NCI-H460 (cell line): ENCODE measurements at regions not wholly inside any gene's neighbourhood (a gene's known extent, or its start where the extent isn't known, plus 50 kb on each side); places are given as distances from the start of the nearest gene placed in this dataset.

ENCODE experiments used
- DNase-seq: peaks from one replicate; pipeline ENCODE4 v3.0.0-alpha.2; 2016; ENCODE audit warnings: low read depth; ENCODE audit errors: extremely low read depth

DNA sequence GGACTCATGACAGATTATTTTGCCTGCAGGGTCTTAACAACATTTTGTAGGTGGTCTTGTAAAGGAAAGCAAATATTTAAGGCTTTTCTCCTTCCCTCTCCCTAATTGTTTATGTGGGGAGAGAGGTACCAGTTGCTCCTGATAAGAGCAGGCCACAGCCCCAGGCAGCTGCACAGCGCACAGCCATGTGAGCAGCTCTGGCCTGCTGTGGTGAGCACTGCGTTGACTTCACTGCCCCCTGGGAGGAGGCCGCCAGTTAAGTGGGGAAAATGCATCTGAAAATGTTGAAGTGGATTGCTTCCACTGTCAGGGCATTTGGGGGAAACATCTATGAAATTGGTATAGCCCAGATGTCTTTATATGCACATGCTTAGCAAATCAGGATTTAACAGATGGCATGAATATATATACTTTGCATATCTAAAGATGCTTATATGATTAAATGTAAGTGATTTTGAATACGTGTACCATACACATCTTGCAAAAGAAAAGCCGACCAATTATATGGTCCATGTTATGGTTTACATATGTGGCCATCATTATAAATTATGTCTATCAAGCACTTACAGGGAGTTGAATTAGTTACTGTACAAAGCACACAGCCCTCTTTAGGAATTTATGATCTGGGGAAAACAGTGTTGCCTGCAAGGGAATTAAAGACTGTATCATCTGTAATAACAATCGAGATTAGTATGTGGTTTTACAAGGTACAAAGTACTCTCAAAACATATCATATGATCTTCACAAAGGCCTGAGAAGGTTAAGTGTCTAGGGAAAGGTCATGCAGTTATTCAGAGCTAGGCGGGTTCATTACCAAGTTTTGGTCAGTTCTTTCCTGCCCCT, 132.1 kb downstream of the RHOU start:
- DNase-seq = no peak

DNA sequence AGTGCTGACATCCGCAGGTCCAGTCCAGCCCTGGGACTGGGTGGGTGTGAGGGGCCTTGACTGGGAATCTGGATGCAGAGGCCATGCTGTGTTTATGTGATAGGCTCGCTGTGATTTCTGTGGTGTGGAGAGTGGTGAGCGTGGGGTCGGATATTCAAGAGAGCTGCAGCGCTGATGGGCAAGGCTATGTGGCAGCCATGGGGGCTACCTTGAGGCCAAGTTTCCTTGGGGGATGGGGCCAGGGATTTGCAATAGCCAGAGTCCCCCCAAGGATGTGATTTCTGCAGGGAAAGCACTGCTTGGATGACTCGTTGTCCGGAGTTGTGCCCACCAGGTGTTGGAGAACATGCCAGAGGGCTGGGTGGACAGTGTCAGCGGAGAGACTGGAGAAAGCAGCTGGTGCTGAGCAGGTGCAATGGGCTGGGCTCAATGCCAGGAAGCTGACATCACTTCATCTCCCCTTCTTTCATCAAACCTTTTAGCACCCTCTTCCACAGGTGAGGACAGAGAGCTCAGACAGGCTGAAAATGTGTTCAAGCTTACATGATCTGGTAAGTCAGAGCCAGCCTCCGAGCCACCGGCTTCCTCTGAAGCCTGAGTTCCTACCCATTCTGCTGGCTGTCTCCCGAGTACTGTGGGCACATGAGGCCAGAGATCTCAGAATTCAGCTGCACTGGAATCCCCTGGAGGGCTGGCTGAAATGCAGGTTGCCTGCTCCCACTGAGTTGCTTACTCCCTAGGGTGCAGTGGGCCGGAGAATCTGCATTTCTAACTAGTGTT, 132.9 kb downstream of the RHOU start:
- no peak for DNase-seq

DNA sequence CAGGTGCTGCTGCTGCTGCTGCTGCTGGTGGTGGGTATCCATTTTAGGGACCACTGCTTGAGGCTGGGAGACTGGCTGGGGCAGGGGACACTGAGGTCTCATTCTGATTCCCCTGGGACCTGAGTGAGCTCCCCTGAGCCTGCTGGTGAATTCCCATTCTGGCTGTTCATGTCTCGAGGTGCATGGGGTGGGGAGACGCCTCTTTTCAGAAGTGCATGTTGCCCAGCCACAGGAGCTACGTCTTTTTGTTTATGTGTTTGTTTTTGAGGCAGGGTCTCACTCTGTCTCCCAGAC, 133.4 kb downstream of the RHOU start:
- no peak for DNase-seq

DNA sequence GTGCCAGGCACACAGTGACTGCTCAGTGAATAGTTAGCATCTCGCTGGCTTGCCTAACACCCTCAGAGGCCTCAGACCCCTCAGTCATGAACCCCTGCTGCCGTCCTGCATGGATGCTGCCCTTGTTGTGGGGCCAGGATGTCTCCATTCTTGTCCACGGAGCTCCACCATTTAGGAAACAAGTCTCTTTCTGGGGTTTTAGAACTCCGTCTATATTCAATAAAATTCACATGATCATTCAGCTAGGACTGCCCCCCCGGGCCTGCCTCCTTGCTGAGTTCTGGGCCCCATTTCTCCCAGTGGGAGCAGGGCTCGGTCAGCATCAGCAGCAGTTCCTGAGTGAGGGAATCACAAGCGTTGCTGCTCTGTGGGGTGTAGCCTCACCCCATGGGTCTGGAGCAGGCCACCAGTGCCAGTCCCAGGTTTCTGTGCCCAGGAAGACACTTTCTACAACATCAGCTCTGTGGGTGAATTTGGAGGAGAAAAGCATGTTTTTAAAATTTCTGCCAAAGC, 134.1 kb downstream of the RHOU start:
- no peak for DNase-seq

DNA sequence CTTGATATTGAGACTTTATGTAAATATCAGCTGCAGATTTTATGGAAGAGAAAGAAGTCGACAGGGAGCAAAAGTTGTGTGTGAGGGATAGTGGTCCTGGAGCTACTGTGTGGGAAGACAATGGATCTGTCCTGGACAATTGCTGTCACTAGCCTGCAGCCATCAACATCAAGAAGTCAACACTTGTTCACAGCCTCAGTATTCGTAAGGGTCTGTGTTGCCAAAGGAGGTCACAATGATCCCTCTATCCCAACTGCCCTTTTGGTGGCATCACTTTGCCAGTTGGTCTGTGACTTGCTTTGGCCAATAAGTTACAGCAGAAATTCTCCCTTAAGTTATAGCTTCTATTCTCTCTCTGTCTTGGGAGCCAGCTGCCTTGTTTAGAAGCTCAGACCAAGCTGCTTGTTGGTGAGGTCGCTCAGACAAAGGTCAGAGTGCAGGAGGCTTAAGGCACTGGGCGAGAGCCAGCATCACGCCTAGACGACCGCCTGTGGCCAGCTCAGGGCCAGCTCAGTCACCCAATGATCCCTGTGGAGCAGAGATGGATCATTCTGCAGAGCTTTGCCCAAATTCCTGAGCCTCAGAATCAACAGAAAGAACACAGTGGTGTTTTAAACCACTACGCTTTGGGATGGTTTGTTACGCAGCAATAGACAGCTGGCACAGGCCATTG, 134.9 kb downstream of the RHOU start:
- DNase-seq = no peak

DNA sequence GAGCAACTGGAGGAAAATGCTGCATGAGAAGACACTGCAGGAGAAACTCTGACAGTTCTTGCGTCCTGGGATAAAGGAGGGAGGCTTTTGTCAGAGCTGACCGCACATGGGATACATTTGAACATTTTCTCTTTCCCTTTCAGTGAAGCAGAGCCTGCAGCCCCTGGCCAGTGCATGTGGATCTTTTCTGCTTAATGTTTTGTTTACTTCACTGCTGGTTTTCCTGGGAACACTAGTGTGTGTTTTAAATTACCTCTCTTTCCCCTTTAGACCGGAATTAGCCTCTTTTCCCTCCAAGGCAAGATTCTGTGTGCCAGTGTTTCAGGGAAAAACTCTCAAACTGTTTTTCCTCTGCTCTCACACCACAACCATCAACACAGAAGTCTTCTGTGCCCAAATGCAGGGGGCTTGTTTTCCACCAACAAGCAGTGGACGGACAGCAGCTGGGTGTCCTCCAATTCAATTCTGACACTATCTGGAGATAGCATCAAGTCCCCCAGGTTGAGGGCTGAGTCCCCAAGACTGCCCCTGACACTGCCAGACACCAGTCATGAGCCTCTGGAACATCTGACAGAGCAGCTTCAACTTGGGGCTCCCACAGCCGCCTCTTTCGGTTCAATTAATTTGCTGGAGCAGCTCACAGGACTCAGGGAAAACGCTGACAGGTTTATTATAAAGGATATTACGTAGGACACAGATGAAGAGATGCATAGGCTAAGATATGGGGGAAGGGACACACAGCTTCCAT, 136.2 kb downstream of the RHOU start:
- DNase-seq = no peak

DNA sequence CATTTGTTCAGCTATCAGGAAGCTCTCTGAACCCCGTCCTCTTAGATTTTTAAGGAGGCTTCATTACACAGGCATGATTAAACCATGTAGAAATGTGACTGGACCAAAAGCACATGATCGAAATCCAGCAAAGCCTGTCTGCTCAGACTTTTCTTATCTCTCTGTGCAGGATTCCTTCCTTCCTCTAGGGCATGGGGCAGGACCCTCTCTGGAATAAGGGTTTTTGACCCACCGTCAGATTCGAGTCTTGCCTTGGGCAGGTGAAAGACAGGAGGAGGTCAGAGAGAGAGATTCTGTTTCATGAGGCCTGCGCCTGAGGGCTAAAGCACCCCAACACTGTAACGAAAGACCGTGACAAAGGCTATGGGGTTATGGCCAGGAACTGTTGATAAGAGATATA, 136.8 kb downstream of the RHOU start:
- DNase-seq = no peak

DNA sequence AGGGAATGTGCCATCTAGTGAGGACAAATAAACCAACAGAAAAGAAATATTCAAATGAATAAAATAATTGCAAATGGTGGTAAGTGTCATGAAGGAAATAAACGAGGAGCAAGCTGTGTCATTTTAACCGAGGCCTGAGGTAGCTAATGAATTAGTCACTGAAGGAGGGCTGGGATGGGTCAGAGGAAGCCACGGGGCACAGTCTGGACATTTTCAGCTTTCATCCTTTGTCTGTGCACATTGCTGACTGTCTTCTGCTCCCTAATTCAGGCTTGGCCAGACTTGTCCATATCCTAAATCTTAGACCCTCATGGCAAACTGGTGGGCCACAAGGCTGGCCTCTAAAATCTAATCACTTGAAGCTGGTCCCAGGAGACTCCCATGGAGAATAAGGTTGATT, 138.4 kb downstream of the RHOU start:
- no peak for DNase-seq

DNA sequence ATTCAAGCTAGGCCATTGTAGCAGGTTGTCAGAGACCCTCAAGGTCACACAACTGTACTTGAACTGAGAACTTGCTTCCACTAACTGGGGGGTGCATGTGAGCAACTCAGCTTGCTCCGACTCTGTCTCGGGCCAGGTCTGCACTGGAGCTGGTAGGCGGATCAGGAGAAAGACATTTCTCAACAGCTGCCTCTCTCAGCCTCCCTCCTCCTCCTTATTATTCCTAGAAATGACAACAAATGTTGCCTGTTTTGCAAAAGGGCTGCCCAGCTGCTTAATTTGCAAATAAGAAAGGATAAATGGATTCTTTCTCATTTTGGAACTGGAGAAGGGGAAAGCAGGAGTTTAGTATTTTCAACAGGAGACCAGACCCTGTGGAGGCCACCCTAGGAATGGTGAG, 140.5 kb downstream of the RHOU start:
- no peak for DNase-seq

DNA sequence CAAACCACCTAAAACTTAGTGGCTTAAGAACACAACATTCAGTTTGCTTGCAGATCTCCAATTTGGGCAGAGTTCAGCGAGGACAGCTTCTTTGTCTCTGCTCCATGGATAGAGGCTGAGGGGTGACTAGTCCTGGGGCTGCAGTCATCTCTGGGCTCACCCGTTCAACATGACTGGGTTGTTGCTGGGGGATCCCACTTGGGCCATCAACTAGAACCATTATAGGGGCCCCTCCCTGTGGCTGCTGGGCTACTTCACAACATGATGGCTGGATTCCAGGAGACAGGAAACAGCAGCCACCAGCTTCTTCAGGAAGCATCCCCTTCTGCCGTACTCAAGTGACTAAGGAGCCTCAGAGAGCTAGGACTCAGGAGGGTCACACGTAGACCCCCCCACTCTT, 140.9 kb downstream of the RHOU start:
- no peak for DNase-seq

DNA sequence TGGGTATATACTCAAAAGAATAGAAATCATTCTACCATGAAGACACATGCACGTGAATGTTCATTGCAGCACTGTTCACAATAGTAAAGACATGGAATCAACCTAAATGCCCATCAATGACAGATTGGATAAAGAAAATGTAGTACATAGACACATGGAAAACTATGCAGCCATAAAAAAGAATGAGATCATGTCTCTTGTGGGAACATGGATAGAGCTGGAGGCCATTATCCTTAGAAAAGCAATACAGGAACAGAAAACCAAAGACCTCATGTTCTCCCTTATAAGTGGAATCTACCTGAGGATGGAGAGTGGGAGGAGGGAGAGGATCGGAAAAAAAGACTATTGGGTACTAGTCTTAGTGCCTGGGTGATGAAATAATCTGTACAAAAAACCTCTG, 143.9 kb downstream of the RHOU start:
- DNase-seq = no peak

DNA sequence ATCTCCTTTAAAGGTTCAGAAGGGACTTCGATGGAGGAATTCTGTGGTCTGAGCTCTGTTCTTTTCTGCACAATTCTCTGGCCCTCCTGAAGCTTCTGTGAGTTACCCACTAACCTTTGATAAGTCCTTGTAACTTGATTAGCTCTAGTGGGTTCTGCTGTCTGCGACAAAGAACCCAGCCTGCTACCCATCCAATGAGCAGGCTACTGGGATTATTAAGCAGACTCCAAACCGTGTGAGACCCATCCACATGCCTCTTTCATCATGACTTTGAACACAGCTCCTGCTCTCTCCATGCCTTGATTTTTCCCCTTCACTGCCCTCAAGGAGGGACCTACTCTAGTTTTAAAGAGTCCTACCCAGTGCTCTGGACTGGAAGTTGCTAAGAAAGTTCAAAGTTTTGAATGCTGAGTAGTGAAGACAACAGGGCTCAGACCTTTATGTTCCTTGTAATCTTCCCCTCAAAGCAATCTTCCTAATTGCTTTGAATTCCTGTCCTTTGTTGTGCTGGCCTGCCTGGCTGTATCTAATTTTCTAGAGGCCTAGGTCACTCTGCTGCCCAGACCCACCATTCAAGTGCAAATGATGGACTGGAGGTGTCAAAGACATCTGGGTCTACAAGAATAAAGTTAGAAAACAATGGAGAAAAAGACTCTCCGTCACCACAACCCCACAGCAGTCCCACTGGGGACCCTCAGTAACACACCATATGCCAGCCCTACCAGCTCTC, 146.9 kb downstream of the RHOU start:
- DNase-seq = no peak

DNA sequence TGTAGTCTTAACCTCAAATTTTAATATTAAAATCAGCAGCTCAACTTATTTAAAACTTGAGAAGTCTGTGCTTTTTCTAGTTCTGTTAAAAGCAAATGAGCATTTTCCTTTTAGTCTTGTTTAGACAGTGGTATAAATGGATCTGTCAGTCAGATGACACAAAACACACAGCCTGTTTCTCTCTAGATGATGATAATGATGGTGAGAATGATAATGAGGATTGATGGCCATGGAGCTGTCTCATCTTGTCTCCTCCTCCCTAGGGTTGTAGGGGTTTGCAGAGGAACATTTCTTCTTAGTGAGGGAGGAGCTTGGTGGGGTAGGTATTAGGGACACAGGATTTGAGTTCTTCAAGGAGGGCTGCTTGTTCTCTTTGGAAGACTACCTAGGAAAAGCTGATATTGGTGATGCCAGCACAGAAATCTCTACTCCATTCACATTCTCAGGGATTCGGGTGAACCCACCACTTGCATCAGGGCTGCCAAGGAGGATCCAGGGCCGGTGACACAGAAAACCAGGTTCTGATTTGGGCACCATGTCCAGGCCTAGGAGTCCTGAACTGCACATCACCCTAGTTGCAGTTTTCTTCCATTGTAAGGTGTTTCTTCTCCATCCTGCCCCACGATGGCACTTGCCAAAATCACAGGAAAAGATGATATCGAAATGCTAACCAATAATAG, 147.6 kb downstream of the RHOU start:
- no peak for DNase-seq

DNA sequence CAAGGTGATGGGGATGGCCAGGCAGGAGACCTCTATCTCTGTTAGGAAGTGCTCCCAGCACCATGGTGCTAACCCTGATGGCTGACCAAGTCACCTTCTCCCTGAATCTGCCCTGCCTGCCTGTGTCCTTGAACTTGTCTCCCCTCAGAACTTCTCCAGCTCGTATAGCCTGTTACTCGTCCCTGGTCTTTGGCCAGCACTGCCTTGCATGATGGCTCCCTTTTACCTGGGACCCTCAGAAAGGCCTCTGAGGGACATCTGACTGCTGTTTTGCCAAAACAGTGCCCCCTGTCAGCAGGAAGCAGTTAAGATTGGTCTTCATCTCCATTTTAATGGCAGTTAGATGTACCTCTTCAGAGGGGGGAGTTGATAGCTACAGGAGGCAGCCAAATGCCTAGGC, 148.3 kb downstream of the RHOU start:
- DNase-seq = no peak

DNA sequence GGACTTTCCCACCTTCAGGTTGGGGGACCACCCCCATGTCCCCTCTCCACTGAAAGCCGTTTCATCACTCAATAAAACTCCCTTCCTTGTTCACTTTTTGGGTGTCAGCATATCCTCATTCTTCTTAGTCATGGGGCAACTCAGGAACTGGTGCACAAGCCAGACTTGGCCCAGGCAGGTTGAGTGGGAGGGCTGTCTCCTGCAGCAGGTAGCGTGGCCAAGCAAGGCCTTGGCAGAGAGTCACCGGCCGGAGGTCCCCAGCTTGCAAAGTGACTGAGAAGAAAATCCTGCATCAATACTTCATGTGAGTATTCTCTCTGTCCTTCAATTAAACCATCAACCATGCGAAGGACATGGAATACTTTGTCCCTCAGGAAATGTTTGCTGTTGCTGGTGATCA, 148.9 kb downstream of the RHOU start:
- DNase-seq = no peak

DNA sequence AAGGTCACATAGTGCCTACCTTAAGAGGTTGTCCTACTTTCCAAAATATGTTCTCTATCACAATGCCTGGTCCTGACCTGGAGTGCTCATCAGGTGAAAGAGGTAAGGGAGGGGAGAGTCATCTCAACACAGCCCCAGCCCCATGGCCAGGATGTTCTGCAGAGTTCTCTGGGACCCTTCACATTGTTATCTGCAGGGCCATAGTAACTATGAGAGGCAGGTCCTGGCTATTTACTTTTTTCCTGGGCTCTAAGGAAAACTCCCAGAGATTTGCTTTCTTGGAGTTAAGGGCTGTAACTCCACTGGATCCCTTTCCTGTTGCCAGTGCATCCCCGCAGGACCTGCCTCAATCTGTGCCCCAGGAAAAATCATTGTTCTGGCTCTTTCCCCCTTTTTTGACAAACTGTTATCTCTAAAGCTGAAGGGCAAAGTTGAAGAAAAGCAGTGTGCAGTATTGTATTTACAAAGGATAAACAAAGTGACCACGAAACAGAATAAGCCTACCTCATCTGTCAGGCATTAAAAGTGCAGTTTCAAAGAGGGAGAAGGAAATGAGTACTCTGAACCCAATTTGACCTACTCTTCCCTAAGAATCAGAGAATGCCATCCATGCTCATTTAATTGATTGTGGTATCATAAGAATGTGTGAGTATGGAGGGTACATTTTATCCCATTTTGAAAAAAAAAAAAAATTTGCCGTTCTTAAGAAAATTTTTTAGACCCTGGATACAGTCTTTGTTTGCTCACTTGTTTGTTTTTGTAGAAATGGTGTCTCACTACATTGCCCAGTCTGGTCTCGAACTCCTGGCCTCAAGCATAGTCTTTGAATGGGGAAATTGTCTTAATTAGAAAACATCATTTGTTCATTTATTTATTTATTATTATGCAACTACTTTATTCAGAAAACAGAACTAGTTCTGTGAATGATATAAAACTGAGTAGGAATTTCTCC, 149.6 kb downstream of the RHOU start:
- DNase-seq = no peak

DNA sequence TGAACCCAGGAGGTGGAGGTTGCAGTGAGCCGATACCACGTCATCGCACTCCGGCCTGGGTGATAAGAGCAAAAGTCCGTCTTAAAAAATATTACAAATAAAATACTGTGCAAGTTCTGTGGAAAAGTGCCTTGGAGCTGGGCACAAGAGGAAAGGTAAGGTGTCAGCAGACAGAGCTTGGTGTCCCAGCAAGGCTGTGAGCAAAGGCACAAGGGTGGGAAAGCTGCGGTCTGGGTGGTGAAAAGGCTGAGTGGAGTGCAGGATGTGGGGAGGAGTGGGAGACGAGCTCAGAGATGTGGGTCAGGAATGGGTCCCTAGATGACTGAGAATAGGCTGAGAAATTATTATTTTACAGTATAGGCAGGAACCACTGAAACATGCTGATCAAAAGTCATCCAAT, 150.6 kb downstream of the RHOU start:
- DNase-seq = no peak

DNA sequence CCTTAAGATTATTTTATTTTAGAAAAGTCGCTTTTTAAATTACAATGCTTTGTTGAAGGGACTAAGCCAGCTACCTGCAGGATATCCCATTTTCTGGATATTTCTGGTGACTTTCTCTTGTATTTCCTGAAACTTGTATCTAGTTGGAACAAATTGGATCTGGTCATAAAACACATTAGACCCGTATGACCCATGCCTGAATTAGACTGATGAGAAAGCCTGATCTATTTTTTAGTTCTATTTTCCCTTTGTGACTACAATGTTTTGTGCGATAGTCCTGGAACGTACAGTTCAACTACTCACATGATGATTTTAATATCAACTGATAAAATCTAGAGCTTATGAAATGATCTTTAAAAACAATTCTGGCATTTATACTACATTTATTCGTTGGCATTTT, 151.8 kb downstream of the RHOU start:
- DNase-seq = no peak

DNA sequence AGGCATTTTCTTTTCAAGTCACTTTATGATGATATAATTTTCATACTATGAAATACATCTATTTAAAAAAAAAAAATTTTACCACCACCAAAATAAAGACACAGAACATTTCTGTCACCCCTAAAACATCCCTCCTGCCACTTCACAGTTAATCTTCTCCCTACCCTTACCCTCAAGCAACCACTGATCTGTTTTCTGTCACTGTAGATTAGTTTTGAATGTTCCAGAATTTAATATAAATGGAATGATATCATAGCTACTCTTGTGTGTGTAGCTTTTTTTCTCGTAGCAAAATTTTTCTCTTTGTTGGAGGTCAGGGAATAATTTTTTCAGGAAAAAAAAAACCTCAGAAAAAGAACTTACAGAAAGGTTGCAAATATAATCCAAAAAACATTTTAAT, 152.7 kb downstream of the RHOU start:
- DNase-seq = no peak
